Ectodermal cell (in vitro differentiated cells): ENCODE measurements at regions not wholly inside any gene's neighbourhood (a gene's known extent, or its start where the extent isn't known, plus 50 kb on each side); places are given as distances from the start of the nearest gene placed in this dataset.

Experiments
- H3K27ac ChIP-seq: 2 replicates; pipeline ENCODE4 v1.7.0; 2013; ENCODE audit warnings: mild to moderate bottlenecking, low read depth, low read length; ENCODE audit not compliant: insufficient read depth, poor library complexity, severe bottlenecking
- H3K27me3 ChIP-seq: 2 replicates; pipeline ENCODE4 v1.7.0; 2013; ENCODE audit warnings: mild to moderate bottlenecking, low read length; ENCODE audit not compliant: insufficient read depth, control insufficient read depth, poor library complexity, severe bottlenecking
- H3K36me3 ChIP-seq: one replicate; pipeline ENCODE4 v1.7.0; 2013; ENCODE audit warnings: low read length; ENCODE audit not compliant: control insufficient read depth, insufficient read depth
- H3K4me1 ChIP-seq: one replicate; pipeline ENCODE4 v1.7.0; 2013; ENCODE audit warnings: low read length; ENCODE audit not compliant: control insufficient read depth, insufficient read depth
- H3K4me3 ChIP-seq: 2 replicates; pipeline ENCODE4 v1.7.0; 2013; ENCODE audit warnings: low read depth, low read length, control low read depth; ENCODE audit not compliant: insufficient read depth
- H3K9me3 ChIP-seq: 2 replicates; pipeline ENCODE4 v1.7.0; 2013; ENCODE audit warnings: mild to moderate bottlenecking, low read length, moderate library complexity; ENCODE audit not compliant: control insufficient read depth
- WGBS, 2 experiments: methylation state at CpG; one replicate each; pipeline ENCODE4 v1.1.7; 2013; ENCODE audit warnings: missing lambda C conversion rate in 2 of 2; 5-methylcytosine and 5-hydroxymethylcytosine counted together

- no peaks in the 10 kb centered on the region for H3K4me1 ChIP-seq
- no peaks in the 10 kb centered on the region for H3K9me3 ChIP-seq
- 56 to 70% methylated on average over 1 to 2 of the region's 3 CpGs for WGBS, 2 experiments
- H3K4me3 ChIP-seq: no peak overlapping the region
- H3K27ac ChIP-seq: no peak overlapping the region
- H3K36me3 ChIP-seq: no peaks in the 10 kb centered on the region
- no peaks in the 10 kb centered on the region for H3K27me3 ChIP-seq
These were observed 776.7 kb downstream of the TBC1D32 start for GRCh38 chr6:120557554-120557953.

GRCh38 chr6:120556491-120556890 lies 777.8 kb downstream of the TBC1D32 start:
- no peak overlapping the region for H3K27ac ChIP-seq
- no peaks in the 10 kb centered on the region for H3K4me1 ChIP-seq
- H3K27me3 ChIP-seq: no peaks in the 10 kb centered on the region
- WGBS, 2 experiments: 92 to 94% methylated on average over 1 of the region's 1 CpG
- H3K36me3 ChIP-seq: no peaks in the 10 kb centered on the region
- no peaks in the 10 kb centered on the region for H3K9me3 ChIP-seq
- no peak overlapping the region for H3K4me3 ChIP-seq

- Histone ChIP-seq H3K27me3 (no peaks in the 10 kb centered on the region), H3K36me3 (no peaks in the 10 kb centered on the region), H3K27ac (no peak overlapping the region), H3K4me1 (no peaks in the 10 kb centered on the region), H3K9me3 (no peaks in the 10 kb centered on the region), H3K4me3 (no peak overlapping the region)
- 94 to 96% methylated on average over 3 to 4 of the region's 4 CpGs for WGBS, 2 experiments
These were observed 780.9 kb downstream of the TBC1D32 start for GRCh38 chr6:120553353-120553752.

- Histone ChIP-seq H3K27me3 (no peaks in the 10 kb centered on the region), H3K36me3 (no peaks in the 10 kb centered on the region), H3K27ac (no peak overlapping the region), H3K4me1 (no peaks in the 10 kb centered on the region), H3K9me3 (no peaks in the 10 kb centered on the region), H3K4me3 (no peak overlapping the region)
- 97 to 100% methylated on average over 2 of the region's 2 CpGs for WGBS, 2 experiments
These were observed 788.9 kb downstream of the TBC1D32 start for GRCh38 chr6:120545353-120545752.

GRCh38 chr6:120534954-120535353 lies 799.3 kb downstream of the TBC1D32 start:
- H3K4me3 ChIP-seq: no peak overlapping the region
- H3K4me1 ChIP-seq: no peaks in the 10 kb centered on the region
- H3K36me3 ChIP-seq: no peaks in the 10 kb centered on the region
- no peak overlapping the region for H3K27ac ChIP-seq
- no peaks in the 10 kb centered on the region for H3K27me3 ChIP-seq
- H3K9me3 ChIP-seq: no peaks in the 10 kb centered on the region

- H3K27me3 ChIP-seq: no peaks in the 10 kb centered on the region
- H3K4me3 ChIP-seq: no peak overlapping the region
- H3K36me3 ChIP-seq: no peaks in the 10 kb centered on the region
- H3K27ac ChIP-seq: no peak overlapping the region
- H3K9me3 ChIP-seq: no peaks in the 10 kb centered on the region
- 90 to 100% methylated on average over 2 of the region's 2 CpGs for WGBS, 2 experiments
- no peaks in the 10 kb centered on the region for H3K4me1 ChIP-seq
These were observed 807.7 kb downstream of the TBC1D32 start for GRCh38 chr6:120526576-120526975.

- H3K9me3 ChIP-seq: peaks cover 3% of the 10 kb centered on the region
- H3K27me3 ChIP-seq: no peaks in the 10 kb centered on the region
- H3K27ac ChIP-seq: no peak overlapping the region
- WGBS, 2 experiments: 92 to 100% methylated on average over 1 of the region's 1 CpG
- H3K4me1 ChIP-seq: no peaks in the 10 kb centered on the region
- H3K36me3 ChIP-seq: no peaks in the 10 kb centered on the region
- no peak overlapping the region for H3K4me3 ChIP-seq
These were observed 819.7 kb downstream of the TBC1D32 start for GRCh38 chr6:120514544-120514943.

- Histone ChIP-seq H3K36me3 (no peaks in the 10 kb centered on the region), H3K4me1 (no peaks in the 10 kb centered on the region), H3K27me3 (no peaks in the 10 kb centered on the region), H3K27ac (no peak overlapping the region), H3K9me3 (no peaks in the 10 kb centered on the region), H3K4me3 (no peak overlapping the region)
These were observed 822.6 kb downstream of the TBC1D32 start for GRCh38 chr6:120511712-120512111.

- Histone ChIP-seq H3K4me1 (no peaks in the 10 kb centered on the region), H3K4me3 (no peak overlapping the region), H3K27me3 (no peaks in the 10 kb centered on the region), H3K9me3 (no peaks in the 10 kb centered on the region), H3K27ac (no peak overlapping the region), H3K36me3 (no peaks in the 10 kb centered on the region)
- 92 to 93% methylated on average over 6 of the region's 6 CpGs for WGBS, 2 experiments
These were observed 835.6 kb downstream of the TBC1D32 start for GRCh38 chr6:120498711-120499110.

- Histone ChIP-seq H3K27ac (no peak overlapping the region), H3K4me1 (no peaks in the 10 kb centered on the region), H3K9me3 (no peaks in the 10 kb centered on the region), H3K4me3 (no peak overlapping the region), H3K27me3 (no peaks in the 10 kb centered on the region), H3K36me3 (no peaks in the 10 kb centered on the region)
- WGBS, 2 experiments: 100% methylated on average over 1 of the region's 1 CpG
These were observed 837.6 kb downstream of the TBC1D32 start for GRCh38 chr6:120496661-120497060.

GRCh38 chr6:120493505-120493904 lies 840.8 kb downstream of the TBC1D32 start:
- H3K27me3 ChIP-seq: no peaks in the 10 kb centered on the region
- no peak overlapping the region for H3K4me3 ChIP-seq
- no peaks in the 10 kb centered on the region for H3K36me3 ChIP-seq
- H3K4me1 ChIP-seq: no peaks in the 10 kb centered on the region
- H3K27ac ChIP-seq: no peak overlapping the region
- H3K9me3 ChIP-seq: no peaks in the 10 kb centered on the region
